ENCODE measurements at regions not wholly inside any gene's neighbourhood (a gene's known extent, or its start where the extent isn't known, plus 50 kb on each side); places are given as distances from the start of the nearest gene placed in this dataset.

- TF ChIP-seq CTCF (IDR thresholded peaks at IDR 0.05; ENCODE audit: low read depth, low read length), result no peak
- no peak for TF ChIP-seq EZH2phosphoT487 (IDR thresholded peaks at IDR 0.05; ENCODE audit: low read depth)
Observed at GRCh38 chr18:78728784-78729467, 250.7 kb upstream of the SALL3 start.
